ENCODE measurements at regions not wholly inside any gene's neighbourhood (a gene's known extent, or its start where the extent isn't known, plus 50 kb on each side); places are given as distances from the start of the nearest gene placed in this dataset.

DNA sequence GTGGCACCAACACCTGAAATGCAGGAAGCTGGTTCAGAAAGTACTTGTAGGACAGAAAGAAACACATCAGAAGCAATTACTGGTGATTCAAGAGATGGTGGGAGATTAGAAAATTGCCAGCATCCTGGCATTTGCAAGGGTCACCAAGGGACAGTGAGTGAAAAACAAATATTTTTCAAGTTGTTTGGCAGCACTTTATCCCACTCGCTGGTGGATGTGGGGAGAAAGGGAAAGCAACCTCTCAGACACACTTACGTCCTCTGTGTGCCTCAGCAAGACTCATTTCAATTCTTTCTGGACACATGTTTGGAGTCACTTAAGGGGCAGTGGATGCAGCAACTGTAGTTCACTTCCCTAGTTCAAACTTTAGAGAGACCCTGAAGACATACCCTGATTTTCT, 440.4 kb upstream of the GHITM start:
- TF ChIP-seq EZH2 (IDR thresholded peaks at IDR 0.05; ENCODE audit: low read length, unreplicated experiment): no peak
- TF ChIP-seq, protein P1, sequence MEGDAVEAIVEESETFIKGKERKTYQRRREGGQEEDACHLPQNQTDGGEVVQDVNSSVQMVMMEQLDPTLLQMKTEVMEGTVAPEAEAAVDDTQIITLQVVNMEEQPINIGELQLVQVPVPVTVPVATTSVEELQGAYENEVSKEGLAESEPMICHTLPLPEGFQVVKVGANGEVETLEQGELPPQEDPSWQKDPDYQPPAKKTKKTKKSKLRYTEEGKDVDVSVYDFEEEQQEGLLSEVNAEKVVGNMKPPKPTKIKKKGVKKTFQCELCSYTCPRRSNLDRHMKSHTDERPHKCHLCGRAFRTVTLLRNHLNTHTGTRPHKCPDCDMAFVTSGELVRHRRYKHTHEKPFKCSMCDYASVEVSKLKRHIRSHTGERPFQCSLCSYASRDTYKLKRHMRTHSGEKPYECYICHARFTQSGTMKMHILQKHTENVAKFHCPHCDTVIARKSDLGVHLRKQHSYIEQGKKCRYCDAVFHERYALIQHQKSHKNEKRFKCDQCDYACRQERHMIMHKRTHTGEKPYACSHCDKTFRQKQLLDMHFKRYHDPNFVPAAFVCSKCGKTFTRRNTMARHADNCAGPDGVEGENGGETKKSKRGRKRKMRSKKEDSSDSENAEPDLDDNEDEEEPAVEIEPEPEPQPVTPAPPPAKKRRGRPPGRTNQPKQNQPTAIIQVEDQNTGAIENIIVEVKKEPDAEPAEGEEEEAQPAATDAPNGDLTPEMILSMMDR (conservative IDR thresholded peaks at IDR 0.05; ENCODE audit: low read depth, low read length): no peak

All from PC-3 (cell line).